ENCODE measurements at regions not wholly inside any gene's neighbourhood (a gene's known extent, or its start where the extent isn't known, plus 50 kb on each side); places are given as distances from the start of the nearest gene placed in this dataset.
A peak's percentile ranks its signal among the peaks of the same experiment; 100 is the strongest.

- no peak for DNase-seq (ENCODE audit: low read depth, low spot score)
- in situ Hi-C loops (cut with HindIII; ENCODE audit: low pct_unique_long_range_greater_than_20kb, low sequenced_read_pairs) = no loop called here
These were observed 239.5 kb downstream of the REEP3 start for GRCh38 chr10:63760708-63761047.

GRCh38 chr10:63761243-63761642, 240.0 kb downstream of the REEP3 start:
- DNase-seq (ENCODE audit: low read depth, low spot score) = peak; percentile 40
- in situ Hi-C loops (cut with HindIII; ENCODE audit: low pct_unique_long_range_greater_than_20kb, low sequenced_read_pairs) = no loop called here

GRCh38 chr10:63763744-63764143, 242.5 kb downstream of the REEP3 start:
- in situ Hi-C loops (cut with HindIII; ENCODE audit: low pct_unique_long_range_greater_than_20kb, low sequenced_read_pairs) = no loop called here
- DNase-seq (ENCODE audit: low read depth, low spot score) = no peak

GRCh38 chr10:63765126-63765525, 243.9 kb downstream of the REEP3 start:
- DNase-seq (ENCODE audit: low read depth, low spot score) = no peak
- in situ Hi-C loops (cut with HindIII; ENCODE audit: low pct_unique_long_range_greater_than_20kb, low sequenced_read_pairs) = no loop called here

- DNase-seq (ENCODE audit: low read depth, low spot score) = no peak
- in situ Hi-C loops (cut with HindIII; ENCODE audit: low pct_unique_long_range_greater_than_20kb, low sequenced_read_pairs) = no loop called here
These were observed 245.5 kb downstream of the REEP3 start for GRCh38 chr10:63766745-63767137.

- in situ Hi-C loops (cut with HindIII; ENCODE audit: low pct_unique_long_range_greater_than_20kb, low sequenced_read_pairs) = no loop called here
- DNase-seq (ENCODE audit: low read depth, low spot score) = peak; percentile 47
These were observed 246.1 kb downstream of the REEP3 start for GRCh38 chr10:63767138-63767801.

- DNase-seq (ENCODE audit: low read depth, low spot score) = no peak
- in situ Hi-C loops (cut with HindIII; ENCODE audit: low pct_unique_long_range_greater_than_20kb, low sequenced_read_pairs) = no loop called here
These were observed 248.2 kb downstream of the REEP3 start for GRCh38 chr10:63769367-63769766.

- no peak for DNase-seq (ENCODE audit: low read depth, low spot score)
- in situ Hi-C loops (cut with HindIII; ENCODE audit: low pct_unique_long_range_greater_than_20kb, low sequenced_read_pairs) = no loop called here
These were observed 249.3 kb downstream of the REEP3 start for GRCh38 chr10:63770523-63770922.

- no peak for DNase-seq (ENCODE audit: low read depth, low spot score)
- in situ Hi-C loops (cut with HindIII; ENCODE audit: low pct_unique_long_range_greater_than_20kb, low sequenced_read_pairs) = no loop called here
These were observed 251.3 kb downstream of the REEP3 start for GRCh38 chr10:63772491-63772890.

- no peak for DNase-seq (ENCODE audit: low read depth, low spot score)
- in situ Hi-C loops (cut with HindIII; ENCODE audit: low pct_unique_long_range_greater_than_20kb, low sequenced_read_pairs) = no loop called here
These were observed 251.9 kb downstream of the REEP3 start for GRCh38 chr10:63773106-63773505.

GRCh38 chr10:63773962-63774361, 252.8 kb downstream of the REEP3 start:
- in situ Hi-C loops (cut with HindIII; ENCODE audit: low pct_unique_long_range_greater_than_20kb, low sequenced_read_pairs) = no loop called here
- no peak for DNase-seq (ENCODE audit: low read depth, low spot score)

- in situ Hi-C loops (cut with HindIII; ENCODE audit: low pct_unique_long_range_greater_than_20kb, low sequenced_read_pairs) = no loop called here
- no peak for DNase-seq (ENCODE audit: low read depth, low spot score)
These were observed 258.9 kb downstream of the REEP3 start for GRCh38 chr10:63780101-63780500.

GRCh38 chr10:63781226-63781625, 260.0 kb downstream of the REEP3 start:
- in situ Hi-C loops (cut with HindIII; ENCODE audit: low pct_unique_long_range_greater_than_20kb, low sequenced_read_pairs) = no loop called here
- DNase-seq (ENCODE audit: low read depth, low spot score) = no peak

GRCh38 chr10:63783882-63784281, 262.7 kb downstream of the REEP3 start:
- in situ Hi-C loops (cut with HindIII; ENCODE audit: low pct_unique_long_range_greater_than_20kb, low sequenced_read_pairs) = no loop called here
- DNase-seq (ENCODE audit: low read depth, low spot score) = no peak

GRCh38 chr10:63788152-63788821, 267.1 kb downstream of the REEP3 start:
- in situ Hi-C loops (cut with HindIII; ENCODE audit: low pct_unique_long_range_greater_than_20kb, low sequenced_read_pairs) = no loop called here
- no peak for DNase-seq (ENCODE audit: low read depth, low spot score)

- in situ Hi-C loops (cut with HindIII; ENCODE audit: low pct_unique_long_range_greater_than_20kb, low sequenced_read_pairs) = no loop called here
These were observed 274.1 kb downstream of the REEP3 start for GRCh38 chr10:63795094-63795860.

GRCh38 chr10:63798599-63799498, 277.6 kb downstream of the REEP3 start:
- DNase-seq (ENCODE audit: low read depth, low spot score) = no peak
- in situ Hi-C loops (cut with HindIII; ENCODE audit: low pct_unique_long_range_greater_than_20kb, low sequenced_read_pairs) = no loop called here

More at GRCh38 chr10:63795094-63795860, 274.1 kb downstream of the REEP3 start:
- no peak for DNase-seq (ENCODE audit: low read depth, low spot score)
